Fibroblast of skin of left quadriceps (primary cell): ENCODE measurements at regions not wholly inside any gene's neighbourhood (a gene's known extent, or its start where the extent isn't known, plus 50 kb on each side); places are given as distances from the start of the nearest gene placed in this dataset.
"Not testable (repeated sequence)": the region's sequence is repeated elsewhere in the genome, so short reads cannot be mapped to it uniquely, and the experiment has no call there.

ENCODE experiments used
- DNase-seq, 2 experiments: peaks; one replicate each; pipeline ENCODE4 v3.0.0-alpha.2; 2013; ENCODE audit warnings: low read depth in 2 of 2

DNA sequence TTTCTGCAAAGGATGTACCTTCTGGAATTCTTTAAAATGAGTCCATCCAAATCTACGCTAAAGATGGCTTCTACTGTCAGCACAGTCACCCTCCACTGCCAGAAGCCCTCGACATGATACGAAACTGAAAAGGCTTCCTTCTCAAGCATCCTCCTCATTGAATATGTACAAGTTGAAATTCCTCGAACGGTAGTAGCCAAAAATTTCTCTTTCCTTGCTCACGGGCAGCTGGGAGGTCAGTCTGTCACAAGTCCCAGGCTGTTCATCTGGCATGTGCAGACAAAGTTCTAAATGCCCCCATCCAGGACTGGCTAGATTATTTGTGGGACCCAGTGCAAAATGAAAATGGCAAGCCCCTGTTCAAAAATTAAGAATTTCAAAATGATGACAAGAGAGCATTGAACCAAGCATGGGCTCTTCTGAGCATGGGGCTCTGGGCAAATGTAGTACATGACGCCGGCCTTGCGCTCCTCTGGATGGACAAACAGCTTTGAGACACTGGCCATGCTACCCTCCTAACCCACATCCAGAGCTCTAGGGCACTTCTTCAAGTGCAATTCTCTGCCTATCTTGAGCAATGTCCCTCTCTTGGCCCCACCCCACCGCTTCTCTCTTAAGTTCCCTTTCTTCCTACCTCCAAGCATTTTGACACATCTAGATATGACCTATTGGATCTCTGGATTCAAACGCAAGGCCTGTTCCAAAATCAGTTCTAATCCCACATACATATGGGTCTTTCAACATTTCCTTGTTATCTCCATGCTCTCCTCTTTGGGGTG is 78.9 kb upstream of the FLT1 start:
- no peak for DNase-seq

DNA sequence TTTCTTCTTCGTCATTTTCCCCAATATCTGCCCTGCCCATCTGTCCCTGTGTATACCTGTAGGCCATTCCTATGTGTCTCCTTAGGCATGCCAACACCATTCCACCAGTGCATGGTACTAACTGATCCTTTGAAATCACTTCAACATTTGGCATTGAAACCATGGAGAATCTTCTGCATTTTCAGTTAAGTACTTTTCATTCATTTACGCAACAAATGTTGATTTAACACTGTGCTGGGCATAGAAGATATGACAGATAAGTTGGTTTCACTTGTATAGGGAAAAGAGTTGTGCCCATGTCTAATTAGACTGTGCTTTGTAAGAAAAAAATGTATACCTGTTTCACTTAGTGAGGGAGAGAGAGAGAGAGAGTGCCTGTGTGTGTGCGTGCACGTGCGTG is 77.9 kb upstream of the FLT1 start:
- no peak for DNase-seq

DNA sequence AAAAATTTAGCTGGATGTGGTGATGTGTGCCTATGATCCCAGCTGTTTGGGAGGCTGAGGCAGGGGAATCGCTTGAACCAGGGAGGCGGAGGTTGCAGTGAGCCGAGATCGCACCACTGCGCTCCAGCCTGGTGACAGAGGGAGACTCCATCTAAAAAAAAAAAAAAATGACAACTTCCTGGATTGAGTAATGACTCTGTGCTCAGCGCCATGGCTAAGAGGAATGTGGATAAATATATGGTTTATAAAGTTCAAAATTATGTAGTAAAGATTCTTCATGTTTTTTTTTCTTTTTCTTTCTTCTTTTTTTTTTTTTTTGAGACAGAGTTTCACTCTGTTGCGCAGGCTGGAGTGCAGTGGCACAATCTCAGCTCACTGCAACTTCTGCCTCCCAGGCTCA is 75.4 kb upstream of the FLT1 start:
- DNase-seq = not testable (repeated sequence)

DNA sequence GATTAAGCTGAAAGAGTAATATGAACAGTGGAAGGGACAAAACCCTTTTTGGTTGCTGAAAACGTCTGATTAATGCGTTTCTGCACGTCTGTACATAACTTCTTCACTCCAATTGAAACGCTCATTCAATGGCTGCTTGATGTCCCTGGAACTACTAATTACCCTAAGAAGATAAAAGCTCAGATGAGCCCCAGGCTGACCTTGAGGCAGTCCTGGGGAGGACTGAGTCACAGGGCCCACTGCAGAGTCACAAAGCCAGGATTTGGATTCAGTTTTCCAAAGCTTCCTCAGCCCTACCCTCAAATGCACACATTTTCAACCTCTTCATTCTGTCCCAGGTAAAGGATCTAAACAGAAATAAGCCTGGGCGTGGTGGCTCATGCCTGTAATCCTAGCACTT is 75.0 kb upstream of the FLT1 start:
- DNase-seq = no peak

DNA sequence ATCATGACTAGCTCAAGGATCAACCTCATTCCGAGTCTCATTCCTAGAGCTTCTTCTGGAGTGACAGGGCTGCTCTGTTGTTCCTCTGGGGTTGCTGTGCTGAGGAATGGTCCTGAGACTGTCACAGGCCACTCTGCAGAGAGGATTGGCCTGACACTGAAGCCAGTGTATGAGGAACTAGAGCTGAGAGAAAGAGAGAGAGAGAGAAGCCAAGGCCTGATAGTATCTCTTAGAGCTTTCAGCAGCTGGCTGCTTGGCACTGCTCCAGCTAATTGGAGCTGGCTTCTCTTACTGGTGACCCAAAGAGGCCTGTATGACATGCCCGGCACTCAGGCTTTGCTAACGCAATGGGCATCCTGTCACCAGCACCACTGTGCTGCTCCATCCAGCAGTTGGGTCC is 73.4 kb upstream of the FLT1 start:
- DNase-seq = no peak

DNA sequence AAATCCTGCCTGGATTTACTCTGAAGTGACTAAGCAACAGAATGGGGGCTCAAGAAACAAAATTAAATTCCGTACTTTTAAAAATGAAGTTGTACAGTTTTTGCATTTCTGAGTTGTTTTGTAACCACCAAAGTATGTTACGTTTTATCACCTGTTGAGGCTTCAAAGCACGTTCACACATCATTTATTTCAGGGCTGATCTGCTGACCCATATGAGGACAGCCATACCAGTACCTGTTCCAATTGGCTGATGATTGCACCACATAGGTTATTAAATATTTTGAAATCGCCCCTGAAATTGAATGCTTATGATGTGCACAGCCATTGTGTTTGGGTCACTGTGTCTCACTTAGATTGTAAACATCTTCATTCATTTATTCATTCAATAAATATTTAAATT is 72.0 kb upstream of the FLT1 start:
- DNase-seq = no peak

DNA sequence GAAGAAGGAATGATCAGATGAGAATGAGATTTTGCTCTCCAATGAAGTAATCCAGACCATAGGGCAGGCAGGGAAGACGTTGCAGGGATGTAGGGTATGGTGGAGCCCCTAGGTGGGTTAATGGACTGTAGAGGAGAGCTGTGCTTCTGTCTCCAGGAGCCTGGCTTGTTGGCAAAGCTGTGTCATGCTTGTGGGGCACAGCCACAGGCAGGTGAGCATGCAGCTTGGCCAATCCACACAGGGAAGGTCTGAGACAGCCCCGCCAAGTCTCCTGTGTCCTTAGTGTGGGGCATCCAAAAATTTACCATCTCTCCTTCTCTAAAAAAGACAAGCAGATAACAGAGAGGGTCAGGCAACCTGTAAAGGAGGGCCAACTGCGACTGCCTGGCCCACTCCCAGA is 71.4 kb upstream of the FLT1 start:
- DNase-seq = no peak

DNA sequence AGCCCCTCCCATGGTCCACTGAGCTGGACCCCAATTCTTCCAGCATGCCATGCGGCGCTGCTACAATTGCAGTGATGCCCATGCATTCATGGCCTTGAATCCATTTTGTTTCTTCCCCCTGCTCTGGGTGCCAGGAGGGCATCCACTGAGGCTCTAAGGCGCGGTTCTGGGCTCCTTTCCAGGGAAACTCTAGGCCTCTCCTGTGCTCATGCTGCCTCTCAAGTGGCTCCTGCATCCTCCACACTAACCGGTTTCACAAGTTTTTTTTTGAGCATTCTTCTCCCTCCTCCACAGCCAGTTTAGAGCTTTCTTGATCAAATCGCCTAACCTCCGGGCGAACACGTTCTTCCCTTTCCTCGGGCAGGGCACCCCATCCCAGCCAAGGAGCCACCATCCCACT is 69.1 kb upstream of the FLT1 start:
- DNase-seq = no peak

DNA sequence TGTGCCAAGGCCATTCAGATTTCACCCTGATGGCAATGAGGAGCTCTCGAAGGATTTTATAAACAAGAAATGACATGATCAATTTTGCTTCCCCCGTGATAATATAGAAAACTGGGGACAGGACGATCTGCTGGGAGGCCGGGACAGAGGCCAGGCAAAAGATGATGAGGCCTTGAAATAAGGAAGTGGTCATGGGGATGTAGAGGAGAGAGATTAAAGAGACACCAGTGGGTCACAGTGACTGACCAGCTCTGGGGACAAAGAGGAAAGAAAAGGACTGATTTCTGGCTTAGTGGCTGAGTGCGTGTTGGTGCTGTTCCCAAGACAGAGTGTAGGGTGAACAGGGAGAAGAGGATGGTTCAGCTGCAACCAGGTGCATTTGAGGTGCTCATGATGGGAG is 68.7 kb upstream of the FLT1 start:
- DNase-seq = no peak

DNA sequence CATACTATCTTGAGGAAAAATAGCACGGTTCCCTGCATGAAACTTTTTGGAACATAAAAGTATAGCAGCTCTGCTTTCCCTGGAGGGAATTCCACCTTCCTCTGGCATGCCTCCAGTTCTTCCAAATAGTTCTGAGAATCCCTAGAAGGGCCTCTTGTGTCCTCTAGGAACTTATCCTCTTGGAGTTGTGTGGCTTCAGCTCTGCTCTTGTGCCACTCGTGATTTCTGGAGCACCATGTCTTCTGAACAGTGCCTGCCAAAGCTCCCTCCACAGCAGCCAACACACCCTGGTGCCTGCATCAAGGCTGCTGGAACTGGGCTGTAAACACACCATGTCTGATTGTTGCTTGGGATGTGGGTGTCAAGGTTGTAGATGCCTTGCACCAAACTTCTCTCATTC is 65.7 kb upstream of the FLT1 start:
- no peak for DNase-seq

DNA sequence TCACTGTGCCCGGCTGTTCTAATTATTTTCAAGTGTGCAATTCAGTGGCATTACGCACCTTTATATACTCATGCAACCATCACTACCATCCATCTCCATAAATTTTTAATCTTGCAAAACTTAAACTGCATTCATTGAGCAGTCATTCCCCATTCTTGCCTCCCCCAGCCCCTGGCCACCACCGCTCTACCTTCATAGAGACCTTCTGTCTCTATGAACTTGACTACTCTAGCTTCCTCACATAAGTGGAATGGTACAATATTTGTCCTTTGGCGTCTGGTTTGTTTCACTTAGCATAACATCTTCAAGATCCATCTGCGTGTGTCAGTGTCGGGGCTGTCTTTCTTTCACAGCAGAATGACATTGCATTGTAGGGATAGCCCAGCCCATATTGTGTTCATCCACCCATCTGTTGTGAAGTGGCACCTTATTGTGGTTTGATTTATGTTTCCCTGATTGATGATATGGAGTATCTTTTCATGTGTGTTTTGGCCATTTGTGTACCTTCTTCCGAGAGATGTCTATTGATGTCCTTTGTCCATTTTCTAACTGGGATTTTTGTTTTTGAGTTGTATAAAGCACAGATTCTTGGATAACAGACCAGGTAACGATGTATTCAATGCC is 64.8 kb upstream of the FLT1 start:
- no peak for DNase-seq

DNA sequence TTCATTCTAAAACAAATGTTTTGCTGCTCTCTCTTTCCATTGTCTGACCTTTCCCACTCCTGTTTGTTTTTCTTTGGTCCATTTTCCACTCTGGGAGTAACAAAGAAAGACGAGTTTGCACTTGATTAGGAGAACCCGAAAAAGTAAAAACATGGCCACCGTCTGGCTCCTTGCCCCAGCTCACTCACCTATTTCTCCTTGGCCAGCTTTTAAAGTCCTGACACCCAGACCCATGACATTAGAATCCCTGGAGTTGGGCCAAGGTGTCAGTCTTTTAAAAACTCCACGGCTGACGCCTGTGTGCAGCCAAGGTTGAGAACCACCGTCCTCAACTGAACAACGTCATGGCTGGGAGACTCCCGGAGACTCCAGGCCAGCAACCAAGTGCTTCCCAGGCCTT is 63.6 kb upstream of the FLT1 start:
- no peak for DNase-seq

DNA sequence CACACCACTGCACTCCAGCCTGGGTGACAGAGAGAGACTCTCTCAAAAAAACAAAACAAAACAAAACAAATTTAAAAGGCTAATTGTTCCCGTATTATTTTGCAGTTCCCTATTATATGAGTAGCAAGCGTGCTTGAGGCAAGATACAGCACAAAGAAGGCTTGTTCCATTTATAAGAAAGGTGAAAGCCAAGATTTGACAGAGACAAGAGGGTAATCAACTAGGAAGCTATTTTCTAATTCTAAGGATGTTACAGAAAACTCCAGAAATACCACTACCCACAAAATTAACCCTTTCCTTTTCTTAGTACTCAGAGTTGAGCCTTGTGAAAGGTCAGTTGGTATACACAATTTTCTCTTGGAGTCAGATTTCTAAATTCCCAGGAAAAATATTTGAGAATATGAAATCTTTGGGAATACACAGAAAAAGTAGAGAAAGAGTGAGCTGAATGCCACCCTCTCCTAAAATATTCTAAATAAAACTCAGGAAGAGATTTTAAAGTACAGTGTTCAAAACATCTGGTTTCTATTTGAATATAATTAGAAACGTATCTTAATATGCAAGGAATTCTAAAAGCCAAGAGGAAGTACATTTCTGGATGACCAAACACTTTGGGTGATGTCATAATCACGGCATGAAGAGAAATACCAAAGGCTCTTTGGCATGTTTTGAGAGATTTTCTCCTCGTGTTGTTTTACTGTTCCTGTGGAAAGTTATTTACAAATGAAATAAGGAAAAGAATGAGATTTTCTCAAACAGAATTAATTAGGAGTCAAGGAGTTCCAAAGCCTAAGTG is 63.0 kb upstream of the FLT1 start:
- peak; percentile 95 to 97 for DNase-seq

DNA sequence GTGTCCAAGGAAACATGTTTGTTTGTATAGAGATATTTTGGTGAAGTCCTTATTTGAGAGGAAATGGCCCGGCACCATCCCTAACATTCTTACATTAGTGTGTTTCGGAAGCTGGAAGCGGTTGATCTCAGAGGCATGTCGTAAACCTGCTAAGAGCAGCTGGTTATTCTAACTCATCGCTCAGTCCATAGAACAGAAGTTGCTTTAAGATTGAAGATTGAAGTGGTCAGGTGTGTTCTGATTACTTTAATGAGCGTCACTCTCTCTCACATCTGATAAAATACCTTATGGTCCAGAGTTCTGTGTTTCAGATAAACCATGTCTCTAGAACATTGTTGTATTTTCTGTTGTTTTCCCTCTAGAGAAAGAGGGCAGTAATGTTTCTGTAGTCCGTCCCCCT is 60.2 kb upstream of the FLT1 start:
- DNase-seq = no peak

DNA sequence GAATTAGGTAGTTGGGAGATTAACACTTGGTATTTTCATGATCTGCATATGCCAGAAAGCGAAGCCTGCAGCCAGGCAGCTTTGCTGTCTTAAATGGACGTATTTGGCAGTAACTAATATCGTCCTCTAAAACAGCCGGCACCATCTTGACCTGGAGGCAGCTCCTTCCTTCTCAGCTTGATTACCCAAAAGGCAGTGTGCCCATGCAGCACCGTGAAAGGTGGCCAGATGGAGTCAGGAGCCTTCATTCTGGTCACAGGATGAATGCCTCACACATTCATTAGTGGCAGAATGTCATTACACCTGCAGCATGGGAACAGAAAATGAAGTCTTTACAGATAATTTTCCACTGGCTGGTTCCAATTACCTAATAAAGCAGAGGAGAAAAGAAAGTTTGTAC is 59.0 kb upstream of the FLT1 start:
- no peak for DNase-seq

DNA sequence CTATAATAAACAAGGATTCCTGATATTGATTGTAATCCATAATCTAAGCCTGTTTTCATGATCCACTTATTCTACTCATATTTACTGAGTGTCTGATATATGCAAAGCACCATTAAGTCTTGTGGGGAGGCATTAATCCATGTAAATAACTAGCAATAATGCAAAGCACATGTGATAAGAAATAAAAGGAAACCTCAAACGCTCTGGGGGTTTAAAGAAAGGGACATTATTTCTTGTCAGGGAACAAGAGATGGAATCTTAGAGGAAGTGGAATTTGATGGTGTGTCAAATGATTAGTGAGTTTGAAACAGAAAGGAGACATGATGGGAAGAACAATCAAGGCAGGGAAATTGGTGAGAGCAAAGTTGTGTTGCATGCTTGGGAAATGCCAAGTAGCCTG is 57.4 kb upstream of the FLT1 start:
- no peak for DNase-seq

DNA sequence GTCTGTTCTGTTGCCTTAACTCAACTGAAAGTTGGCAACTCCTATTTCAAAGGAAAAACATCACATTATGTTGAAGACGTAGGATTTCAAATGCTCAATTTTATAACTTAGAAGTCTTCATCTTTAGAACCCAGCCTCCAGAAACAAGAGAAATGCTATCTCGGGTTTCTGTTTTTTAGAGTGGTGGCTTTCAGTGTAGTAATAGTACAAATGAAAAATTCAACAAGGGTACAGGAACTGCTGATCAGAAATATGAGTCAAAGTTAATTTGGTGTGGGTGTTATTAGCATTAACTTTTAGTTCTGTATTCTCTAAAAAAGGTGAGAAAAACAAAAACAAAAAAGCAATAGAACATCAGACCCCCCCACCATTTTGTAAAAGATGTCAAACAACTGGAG is 56.6 kb upstream of the FLT1 start:
- DNase-seq = no peak

DNA sequence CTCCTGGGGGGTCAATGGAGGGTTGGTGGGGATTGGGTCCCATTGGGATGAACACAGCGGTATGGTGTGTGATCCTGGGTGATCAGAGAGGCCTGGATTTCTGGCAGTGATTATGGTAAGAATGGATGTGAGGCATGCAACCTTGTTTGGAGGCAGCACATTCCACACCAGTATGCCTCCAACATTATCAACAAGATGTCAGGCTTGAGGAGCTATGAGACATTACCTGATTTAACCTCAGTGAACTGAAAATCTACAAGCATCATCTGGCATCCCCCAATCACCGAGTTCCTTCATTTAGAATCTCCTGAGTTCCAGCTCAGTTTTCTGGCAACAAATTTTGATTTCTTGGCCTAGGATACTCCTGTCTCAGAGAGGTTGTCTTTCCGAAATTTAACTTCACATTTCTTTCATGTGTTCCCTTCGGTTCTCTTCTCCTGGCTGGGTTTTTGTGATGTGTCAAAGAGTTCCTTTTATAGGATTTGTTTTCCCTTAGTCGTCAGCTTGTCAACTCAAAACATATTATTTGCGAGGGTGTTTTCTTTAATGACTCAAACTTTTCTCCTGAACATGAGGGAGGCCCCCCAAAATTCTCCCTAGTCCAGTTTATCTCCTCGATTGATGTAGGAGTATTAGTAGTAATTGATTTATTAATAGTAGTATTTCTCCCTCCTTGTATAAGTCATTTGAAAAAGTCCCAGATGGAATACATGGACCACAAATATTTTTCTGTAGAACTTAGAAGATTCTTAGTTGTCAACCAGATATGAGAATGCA is 56.0 kb upstream of the FLT1 start:
- DNase-seq = no peak

DNA sequence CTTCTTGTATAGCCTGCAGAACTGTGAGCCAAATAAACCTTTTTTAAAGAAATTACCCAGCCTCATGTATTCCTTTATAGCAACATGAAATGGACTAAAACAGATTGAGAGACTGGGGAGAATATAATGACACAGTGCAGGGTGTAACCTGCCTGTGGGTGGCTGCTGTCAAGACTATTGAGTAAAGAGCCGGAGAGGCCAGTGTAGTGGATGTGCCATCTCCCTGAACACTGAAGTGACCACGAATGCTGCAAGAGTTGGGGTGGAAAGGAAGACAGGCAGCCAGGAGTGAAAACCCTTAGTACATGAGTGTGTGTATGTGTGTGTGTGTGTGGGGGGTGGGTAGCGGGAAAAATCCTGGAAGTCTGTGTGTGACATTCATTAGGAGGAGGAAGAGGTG is 55.2 kb upstream of the FLT1 start:
- DNase-seq = no peak

DNA sequence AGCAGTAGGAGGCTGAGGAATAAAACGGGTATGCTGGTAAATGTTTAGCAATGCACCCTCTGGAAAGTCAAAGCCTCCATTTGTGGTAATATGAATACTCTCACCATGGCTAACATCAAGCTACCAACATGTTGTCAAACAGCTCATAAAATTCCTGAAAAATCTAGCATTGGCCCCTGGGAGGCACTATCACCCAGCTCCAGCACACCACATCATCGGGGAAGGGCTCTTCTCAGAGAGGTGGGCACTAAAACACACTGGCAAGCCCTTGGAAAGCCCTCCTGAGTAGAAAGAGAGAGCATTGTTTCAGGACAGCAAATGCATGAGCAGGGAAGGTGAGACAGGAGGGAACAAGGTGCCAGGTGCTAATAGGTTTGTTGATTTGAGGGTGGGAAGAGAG is 53.9 kb upstream of the FLT1 start:
- no peak for DNase-seq

DNA sequence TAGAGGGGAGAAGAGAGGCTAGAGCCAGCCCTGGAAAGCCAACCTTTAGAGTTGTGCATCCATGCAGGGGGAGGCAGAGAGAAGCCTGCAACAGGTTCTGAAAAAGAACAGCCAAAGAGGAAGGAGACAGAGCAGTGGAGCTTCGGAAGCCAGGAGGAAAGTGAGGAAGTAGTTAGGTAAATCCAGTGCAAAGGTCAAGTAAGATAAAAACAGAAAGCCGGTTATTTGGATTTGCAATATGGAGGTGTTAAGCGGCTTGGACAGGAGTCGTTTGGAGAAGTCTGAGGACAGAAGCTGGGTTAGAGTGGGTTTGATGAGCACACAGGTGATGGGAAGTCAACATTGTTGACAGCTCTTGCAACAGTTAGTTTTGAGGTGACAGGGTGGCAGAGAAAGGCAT is 53.5 kb upstream of the FLT1 start:
- no peak for DNase-seq

DNA sequence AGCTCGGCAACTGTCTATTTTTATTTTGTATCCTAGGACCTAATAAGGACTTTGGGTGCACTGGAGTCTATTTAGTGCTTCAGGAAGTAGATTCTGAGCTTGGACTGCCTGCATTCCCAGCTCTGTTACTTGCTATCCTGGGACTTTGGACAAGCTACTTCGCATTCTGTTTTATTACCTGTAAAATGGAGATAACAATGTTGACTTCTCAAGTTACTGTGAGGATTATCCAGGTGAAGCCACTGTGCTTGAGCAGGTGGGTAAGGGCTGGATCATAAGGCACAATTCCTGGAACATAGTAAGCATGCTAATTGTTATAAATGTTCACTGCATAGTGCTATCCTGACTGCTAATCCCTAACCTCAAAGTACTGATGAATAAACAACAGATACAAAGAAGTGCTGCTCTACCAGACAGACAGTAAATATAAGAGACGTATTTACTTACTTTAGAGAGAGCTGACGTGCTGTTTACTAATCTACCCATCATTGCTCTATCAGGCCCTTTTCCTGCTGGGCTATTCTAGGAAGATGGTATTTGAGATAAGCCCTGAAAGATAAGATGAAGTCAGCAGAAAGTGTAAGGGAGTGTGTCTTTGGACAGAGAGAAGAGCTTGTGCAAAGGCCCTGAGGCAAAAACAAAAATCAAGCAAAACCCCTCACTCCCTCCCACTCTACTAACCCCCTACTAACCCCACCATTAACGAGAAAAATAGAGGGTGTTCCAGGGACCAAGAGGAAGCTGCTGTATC is 50.8 kb upstream of the FLT1 start:
- DNase-seq = no peak
